ENCODE measurements at regions not wholly inside any gene's neighbourhood (a gene's known extent, or its start where the extent isn't known, plus 50 kb on each side); places are given as distances from the start of the nearest gene placed in this dataset.

- intact Hi-C loops (cut with DNase I): loop anchor here (5.0 kb wide), 1 partner anchor 87 kb away; no protein-coding TSS in a partner anchor
- DNase-seq (ENCODE audit: missing footprints) (no peak), ATAC-seq (peak; percentile 1)
Observed at GRCh38 chr13:40438999-40439797, 227.2 kb downstream of the FOXO1 start.

- intact Hi-C loops (cut with DNase I): loop anchor here (2.0 to 5.0 kb wide), 7 partner anchors 37 to 371 kb away; no protein-coding TSS in a partner anchor
- DNase-seq (ENCODE audit: missing footprints): peak; percentile 68
- ATAC-seq: peak; percentile 73
Observed at GRCh38 chr13:40439928-40440327, 226.5 kb downstream of the FOXO1 start.

DNA sequence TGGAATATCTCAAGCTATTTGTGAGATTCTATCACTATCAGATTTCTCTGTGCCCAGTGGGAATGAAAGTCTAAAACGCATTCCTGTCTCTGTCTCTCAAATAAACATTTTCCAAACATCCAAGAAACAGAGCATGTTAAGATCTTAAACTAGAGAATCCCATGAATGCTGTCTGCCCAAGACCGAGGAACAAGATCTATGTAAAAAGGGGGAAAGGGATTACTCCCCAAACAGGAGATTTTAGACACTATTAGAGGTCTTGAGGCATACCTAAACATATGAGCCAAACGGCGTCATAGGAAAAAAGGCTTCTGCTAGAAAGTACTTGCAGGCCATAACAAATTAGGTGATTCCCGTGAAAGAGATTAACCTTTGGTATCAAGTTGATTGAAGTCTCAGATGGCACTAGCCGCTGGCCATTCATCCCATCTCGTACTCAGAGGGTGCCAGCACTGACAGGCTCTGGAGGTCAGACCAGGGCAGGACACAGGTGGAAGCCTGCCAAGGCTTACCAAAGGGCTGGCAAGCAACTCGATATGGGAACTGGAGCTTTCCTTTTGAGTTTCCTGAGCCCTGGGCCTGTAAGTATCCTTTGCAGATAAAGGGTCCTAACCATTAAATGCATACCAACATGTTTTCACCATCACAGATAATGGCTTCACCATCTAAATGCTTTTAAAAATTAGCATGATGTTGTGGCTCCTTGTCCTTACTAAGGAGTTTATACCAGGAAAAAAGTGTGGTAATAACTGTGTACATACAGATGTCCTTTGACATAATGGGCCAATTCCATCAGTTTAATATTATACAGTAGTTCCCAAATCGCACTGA is 225.2 kb downstream of the FOXO1 start:
- ATAC-seq: peak; percentile 47
- DNase-seq (ENCODE audit: missing footprints): peak; percentile 82
- intact Hi-C loops (cut with DNase I): loop anchor here (2.0 to 5.0 kb wide), 6 partner anchors 38 to 372 kb away; no protein-coding TSS in a partner anchor

DNA sequence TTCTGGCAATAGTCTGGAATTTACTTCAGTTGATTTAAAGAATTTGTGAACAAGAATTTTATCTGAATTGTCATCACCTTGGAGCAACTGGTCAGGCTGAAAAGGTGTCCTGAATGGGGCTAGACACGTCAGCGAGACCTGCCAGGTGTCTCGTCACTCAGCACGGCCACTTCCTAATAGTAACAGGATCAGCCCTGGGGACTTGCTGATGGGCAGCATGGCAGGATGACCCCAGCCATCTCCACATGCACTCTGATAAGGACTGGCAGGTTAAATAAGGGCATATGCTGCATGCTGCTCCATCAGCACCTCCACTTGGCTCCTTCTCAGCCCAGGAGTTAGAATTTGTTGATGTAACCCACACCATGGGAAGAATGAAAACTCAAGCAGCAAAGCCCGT is 224.2 kb downstream of the FOXO1 start:
- DNase-seq (ENCODE audit: missing footprints): peak; percentile 73

GRCh38 chr13:40442826-40443225 is 223.6 kb downstream of the FOXO1 start:
- intact Hi-C loops (cut with DNase I): loop anchor here (1.0 to 5.0 kb wide), 5 partner anchors 126 to 271 kb away; no protein-coding TSS in a partner anchor
- DNase-seq (ENCODE audit: missing footprints) (no peak), ATAC-seq (no peak)

More for the DNA sequence above, 224.2 kb downstream of the FOXO1 start:
- intact Hi-C loops (cut with DNase I): loop anchor here (1.0 to 5.0 kb wide), 5 partner anchors 125 to 270 kb away; no protein-coding TSS in a partner anchor
- ATAC-seq: peak; percentile 73

DNA sequence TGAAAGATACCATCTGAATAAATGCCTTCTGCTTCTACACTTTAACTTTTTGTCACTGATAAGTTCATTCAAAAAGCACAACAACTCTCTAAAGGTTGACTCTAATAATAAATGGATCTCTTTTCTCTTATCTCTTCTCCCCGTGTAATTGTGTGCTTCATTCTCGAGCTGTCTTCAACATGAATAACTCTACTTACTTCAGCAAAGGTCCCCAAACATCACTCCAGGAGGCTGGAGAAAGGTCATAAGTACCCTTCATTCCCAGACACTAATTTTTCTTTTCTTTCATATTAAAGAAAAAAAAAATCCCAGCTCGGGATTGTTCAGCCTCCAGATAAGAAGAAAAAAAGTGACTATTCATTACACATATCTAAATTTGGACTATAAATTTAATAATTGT is 222.2 kb downstream of the FOXO1 start:
- intact Hi-C loops (cut with DNase I): loop anchor here (5.0 kb wide), 4 partner anchors 127 to 272 kb away; no protein-coding TSS in a partner anchor
- DNase-seq (ENCODE audit: missing footprints) (no peak), ATAC-seq (no peak)

GRCh38 chr13:40445557-40445990 is 220.9 kb downstream of the FOXO1 start:
- DNase-seq (ENCODE audit: missing footprints): peak; percentile 77
- peak; percentile 24 for ATAC-seq
- intact Hi-C loops (cut with DNase I): loop anchor here (5.0 kb wide), 1 partner anchor 37 kb away; no protein-coding TSS in a partner anchor

DNA sequence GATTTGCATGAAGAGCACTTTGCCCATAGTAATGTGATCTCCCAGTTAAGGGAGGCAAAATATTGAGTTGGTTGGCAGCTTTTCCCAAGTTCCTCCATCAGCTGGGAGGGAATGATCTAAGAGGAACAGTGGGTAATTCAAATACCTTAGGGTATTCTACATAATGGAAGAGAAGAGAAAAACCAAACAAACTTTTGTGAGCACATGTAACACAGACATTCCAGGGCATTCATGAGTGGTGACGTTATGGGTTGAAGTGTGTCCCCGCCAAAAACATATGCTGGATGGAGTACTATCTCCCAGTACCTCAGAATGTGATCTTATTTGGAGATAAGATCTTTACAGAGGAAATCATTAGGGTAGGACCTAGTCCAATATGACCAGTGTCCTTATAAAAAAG is 220.1 kb downstream of the FOXO1 start:
- no peak for DNase-seq (ENCODE audit: missing footprints)
- intact Hi-C loops (cut with DNase I): loop anchor here (5.0 kb wide), 1 partner anchor 36 kb away; no protein-coding TSS in a partner anchor
- no peak for ATAC-seq

- DNase-seq (ENCODE audit: missing footprints) (no peak), ATAC-seq (no peak)
- intact Hi-C loops (cut with DNase I): loop anchor here (5.0 kb wide), 1 partner anchor 34 kb away; no protein-coding TSS in a partner anchor
Observed at GRCh38 chr13:40447857-40448256, 218.6 kb downstream of the FOXO1 start.

DNA sequence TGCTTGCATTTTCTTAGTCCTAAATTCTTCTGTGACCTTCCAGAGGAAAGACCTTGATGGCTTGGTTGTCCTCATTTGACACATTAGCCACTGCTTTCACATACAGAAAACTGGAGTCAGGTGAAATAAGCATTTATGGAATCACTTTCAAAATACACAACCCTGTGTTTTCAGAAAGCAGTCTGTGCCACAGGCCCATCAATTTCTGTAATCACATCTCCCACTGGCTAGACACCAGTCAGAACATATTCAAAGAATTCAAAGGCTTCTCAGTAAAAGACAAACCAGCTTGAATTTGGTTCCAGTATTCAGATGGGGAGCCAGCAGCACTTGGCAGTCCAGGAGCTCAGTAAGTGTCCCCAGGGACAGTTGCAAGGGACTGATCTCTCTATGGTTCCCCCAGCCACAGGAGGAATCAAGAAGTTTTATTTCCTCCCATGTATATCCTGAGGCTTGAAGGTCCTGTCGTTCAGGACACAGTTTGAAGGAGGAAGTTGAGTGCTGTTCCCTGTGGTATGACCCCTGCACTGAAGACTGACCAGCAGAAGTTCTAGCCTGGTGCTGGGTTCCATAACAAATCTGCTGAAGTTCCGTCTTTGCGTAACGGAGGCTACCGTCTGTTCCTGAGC is 214.3 kb downstream of the FOXO1 start:
- DNase-seq (ENCODE audit: missing footprints) (no peak), ATAC-seq (peak; percentile 44)
- intact Hi-C loops (cut with DNase I): no loop called here

DNA sequence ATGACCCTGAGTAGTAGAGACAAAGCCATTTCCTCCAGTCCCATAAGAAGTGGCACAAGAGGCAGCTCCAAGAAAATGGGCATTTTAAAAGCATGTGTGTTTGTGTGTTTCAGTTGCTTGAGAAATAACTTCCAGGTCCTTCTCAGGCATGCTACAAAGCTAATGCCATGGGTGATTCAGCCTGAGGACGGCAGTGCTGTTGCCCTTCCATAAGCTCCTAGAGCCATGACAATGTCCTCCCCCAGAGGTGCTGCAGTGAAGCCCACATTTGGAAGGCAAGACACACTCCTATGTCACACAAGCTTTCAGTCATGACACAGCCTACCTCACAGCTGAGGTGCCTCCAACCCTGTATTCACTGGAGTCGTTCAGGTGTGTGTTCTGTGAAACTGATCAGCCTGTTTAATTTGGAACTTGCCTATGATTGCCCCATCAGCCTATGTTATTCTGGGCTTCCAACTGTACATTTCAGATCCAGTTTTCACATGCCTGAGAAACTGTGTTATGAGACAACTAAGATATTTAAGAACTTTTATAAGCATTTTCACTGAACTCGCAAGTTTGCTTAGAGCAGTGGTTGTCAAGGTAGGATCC is 213.6 kb downstream of the FOXO1 start:
- ATAC-seq (no peak), DNase-seq (ENCODE audit: missing footprints) (no peak)
- intact Hi-C loops (cut with DNase I): no loop called here

DNA sequence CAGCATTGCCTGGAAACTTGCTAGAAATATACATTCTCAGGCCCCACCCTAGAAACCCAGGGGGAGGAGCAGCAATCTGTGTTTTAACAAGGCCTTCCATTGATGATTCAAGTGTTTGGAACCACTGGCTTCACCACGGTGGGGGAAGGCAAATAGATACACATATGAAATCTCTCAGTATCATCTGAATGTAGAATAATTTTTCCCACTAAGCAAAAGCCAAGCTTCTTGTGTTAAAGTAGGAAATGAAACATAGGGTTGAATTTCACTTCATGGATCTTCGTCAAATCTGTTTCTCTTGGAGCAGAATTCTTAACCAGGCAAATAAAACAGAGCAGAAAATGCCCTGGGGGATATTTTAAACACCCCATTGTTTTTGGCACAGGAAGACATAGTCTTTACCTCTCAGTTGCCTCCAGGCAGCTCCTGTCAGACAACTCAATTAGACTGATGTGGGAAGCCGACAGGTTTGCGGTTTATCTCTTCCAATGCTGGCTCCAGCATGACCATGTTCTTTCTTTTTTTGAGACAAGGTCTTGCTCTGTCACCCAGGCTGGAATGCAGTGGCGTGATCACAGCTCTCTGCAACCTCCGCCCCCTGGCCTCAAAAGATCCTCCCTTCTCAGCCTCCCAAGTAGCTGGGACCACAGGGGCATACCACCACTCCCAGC is 213.0 kb downstream of the FOXO1 start:
- no peak for DNase-seq (ENCODE audit: missing footprints)
- intact Hi-C loops (cut with DNase I): no loop called here
- no peak for ATAC-seq

DNA sequence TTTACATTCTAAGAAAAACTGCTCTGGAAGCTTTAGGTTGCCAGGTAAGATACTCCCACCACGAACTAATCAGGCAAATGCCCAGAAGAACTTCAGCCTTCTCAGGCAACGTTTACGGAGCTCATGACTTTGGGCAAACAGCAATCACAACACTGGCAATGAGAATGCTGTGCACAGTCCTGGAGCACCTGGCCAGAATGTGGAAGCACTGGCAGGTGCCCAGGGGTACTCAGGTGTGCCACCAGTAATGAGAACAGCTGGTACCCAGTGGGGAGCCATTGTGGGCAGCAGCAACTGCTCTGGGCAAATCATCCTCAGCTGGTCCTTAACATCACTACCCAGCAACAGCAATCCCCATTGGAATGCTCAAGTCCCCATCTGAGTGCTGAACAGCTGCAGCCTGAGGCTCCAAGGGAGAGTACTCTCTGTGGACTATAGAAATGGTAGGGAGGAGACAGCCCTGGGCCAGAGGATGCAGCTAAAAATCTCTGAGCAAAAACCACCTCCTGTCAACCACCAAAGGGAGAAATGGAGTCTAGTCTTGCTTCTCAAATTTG is 210.0 kb downstream of the FOXO1 start:
- ATAC-seq (no peak), DNase-seq (ENCODE audit: missing footprints) (no peak)
- intact Hi-C loops (cut with DNase I): no loop called here

- ATAC-seq (no peak), DNase-seq (ENCODE audit: missing footprints) (no peak)
Observed at GRCh38 chr13:40456979-40457553, 209.4 kb downstream of the FOXO1 start.

DNA sequence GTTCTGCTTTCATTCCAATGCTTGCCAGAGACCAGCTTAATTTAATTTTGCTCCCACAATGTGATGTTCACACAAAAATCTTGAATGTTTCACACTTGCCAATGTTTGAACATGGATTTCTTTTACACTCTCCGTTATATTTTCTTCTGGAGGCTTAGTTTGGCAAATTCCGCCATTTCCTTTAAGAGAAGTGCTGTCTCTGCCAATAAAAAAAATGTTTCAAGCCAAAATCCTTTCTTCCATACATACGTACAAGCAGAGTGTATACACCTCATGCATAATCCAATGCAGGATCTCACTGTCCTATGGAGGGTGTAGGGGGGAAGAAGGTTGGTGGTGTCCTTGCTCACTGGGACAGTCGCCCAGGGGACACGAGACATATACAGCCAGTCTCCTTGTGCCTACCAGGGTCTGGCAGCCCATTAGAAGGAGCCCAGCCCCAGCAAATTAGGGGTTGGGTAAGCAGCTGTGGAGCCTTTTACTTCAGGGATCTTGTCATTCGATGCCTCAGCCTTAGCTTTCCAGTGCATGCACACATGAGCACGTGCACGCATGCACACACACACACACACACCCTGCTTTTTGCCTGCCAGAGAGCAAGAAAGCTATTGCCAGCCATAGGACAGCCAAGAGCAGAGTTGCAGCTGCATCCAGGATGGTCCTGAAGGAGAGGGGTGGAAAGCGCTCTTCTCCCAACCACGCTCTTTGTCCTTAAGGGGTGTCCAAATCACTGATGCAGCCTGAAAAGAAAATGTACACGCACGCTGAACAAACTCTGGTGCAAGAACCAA is 208.3 kb downstream of the FOXO1 start:
- ATAC-seq (no peak), DNase-seq (ENCODE audit: missing footprints) (no peak)
- intact Hi-C loops (cut with DNase I): no loop called here

More at GRCh38 chr13:40456979-40457553, 209.4 kb downstream of the FOXO1 start:
- intact Hi-C loops (cut with DNase I): no loop called here

GRCh38 chr13:40458720-40458990 is 207.8 kb downstream of the FOXO1 start:
- intact Hi-C loops (cut with DNase I): no loop called here
- ATAC-seq: no peak
- DNase-seq (ENCODE audit: missing footprints): no peak

DNA sequence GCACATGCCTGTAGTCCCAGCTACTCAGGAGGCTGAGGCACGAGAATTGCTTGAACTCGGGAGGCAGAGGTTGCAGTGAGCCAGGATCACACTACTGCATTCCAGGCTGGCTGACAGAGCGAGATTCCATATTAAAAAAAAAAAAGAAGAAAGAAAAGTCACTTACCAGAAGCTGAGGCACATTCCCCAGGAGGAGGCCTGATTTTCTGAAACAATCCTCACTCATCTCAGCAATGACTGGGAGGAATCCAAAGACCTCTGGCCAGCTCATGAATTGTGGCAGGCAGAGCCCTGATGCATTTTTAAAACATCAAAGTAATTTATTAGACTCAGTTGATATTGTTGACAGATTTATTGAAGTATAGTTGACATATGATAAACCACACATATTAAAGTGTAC is 206.3 kb downstream of the FOXO1 start:
- intact Hi-C loops (cut with DNase I): no loop called here
- ATAC-seq: no peak
- DNase-seq (ENCODE audit: missing footprints): no peak
